ENCODE measurements at regions not wholly inside any gene's neighbourhood (a gene's known extent, or its start where the extent isn't known, plus 50 kb on each side); places are given as distances from the start of the nearest gene placed in this dataset.

GRCh38 chr6:85383042-85383441, 66.8 kb upstream of the NT5E start:
- POLR2A ChIA-PET: interaction anchor here (0.6 kb wide), 1 partner anchor 10 kb away, joined by 3 read pairs; no protein-coding TSS in a partner anchor
- DNase-seq (ENCODE audit: low read depth): no peak
- CTCF ChIA-PET: interaction anchor here (1.4 kb wide), 1 partner anchor 12 kb away, joined by 5 read pairs; no protein-coding TSS in a partner anchor
- no peaks in the 10 kb centered on the region for H3K36me3 ChIP-seq (ENCODE audit: control insufficient read depth, insufficient read depth, low read length)
- H3K27me3 ChIP-seq (ENCODE audit: control insufficient read depth, insufficient read depth, low read length): no peaks in the 10 kb centered on the region
- no peak overlapping the region for H3K4me3 ChIP-seq (ENCODE audit: low read depth, low read length)
- TF ChIP-seq, protein P1, sequence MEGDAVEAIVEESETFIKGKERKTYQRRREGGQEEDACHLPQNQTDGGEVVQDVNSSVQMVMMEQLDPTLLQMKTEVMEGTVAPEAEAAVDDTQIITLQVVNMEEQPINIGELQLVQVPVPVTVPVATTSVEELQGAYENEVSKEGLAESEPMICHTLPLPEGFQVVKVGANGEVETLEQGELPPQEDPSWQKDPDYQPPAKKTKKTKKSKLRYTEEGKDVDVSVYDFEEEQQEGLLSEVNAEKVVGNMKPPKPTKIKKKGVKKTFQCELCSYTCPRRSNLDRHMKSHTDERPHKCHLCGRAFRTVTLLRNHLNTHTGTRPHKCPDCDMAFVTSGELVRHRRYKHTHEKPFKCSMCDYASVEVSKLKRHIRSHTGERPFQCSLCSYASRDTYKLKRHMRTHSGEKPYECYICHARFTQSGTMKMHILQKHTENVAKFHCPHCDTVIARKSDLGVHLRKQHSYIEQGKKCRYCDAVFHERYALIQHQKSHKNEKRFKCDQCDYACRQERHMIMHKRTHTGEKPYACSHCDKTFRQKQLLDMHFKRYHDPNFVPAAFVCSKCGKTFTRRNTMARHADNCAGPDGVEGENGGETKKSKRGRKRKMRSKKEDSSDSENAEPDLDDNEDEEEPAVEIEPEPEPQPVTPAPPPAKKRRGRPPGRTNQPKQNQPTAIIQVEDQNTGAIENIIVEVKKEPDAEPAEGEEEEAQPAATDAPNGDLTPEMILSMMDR (IDR thresholded peaks at IDR 0.05; ENCODE audit: insufficient read depth, low read depth, low read length): no peak

DNA sequence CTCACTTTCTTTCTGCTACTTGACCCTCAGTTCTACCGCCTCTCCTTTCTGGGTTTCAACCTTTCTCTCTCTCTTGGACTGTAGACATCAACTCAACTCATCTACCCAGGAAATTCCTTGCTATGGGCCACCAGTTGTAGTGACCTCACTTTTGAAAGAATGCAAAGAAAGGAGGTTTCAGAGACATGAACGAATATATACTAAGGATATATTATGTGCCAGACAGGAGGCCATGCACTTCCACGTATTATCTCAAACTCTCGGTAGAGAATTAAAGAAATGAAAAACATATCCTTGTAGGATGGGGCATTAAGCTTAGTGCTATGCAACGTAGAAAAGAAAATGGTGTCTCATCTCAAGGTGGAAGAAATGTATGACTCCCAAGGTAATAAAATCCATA, 67.3 kb upstream of the NT5E start:
- TF ChIP-seq, protein P1 (IDR thresholded peaks at IDR 0.05; ENCODE audit: insufficient read depth, low read depth, low read length): no peak
- POLR2A ChIA-PET: no interaction called here
- H3K27me3 ChIP-seq (ENCODE audit: control insufficient read depth, insufficient read depth, low read length): no peaks in the 10 kb centered on the region
- no peak overlapping the region for H3K4me3 ChIP-seq (ENCODE audit: low read depth, low read length)
- H3K36me3 ChIP-seq (ENCODE audit: control insufficient read depth, insufficient read depth, low read length): no peaks in the 10 kb centered on the region
- no peak for DNase-seq (ENCODE audit: low read depth)
- CTCF ChIA-PET: interaction anchor here (1.4 kb wide), 1 partner anchor 13 kb away, joined by 5 read pairs; no protein-coding TSS in a partner anchor

DNA sequence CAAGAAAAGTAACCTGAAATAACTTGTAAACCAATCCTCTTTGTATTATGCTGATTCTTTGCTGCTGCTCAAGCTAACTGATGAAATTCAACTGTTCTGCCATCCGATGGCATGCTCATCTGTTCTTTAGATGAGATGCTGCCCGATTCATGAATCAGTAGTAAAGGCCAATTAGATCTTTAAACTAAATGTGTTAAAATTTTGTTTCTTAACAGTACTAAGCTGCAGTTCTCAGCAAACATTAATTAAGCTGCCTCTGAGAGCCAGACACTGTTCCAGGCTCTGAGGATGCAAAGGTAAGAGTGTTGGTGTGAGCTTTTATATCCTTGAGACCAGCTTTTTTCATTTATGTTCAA, 77.0 kb upstream of the NT5E start:
- H3K4me3 ChIP-seq (ENCODE audit: low read depth, low read length): no peak overlapping the region
- no peak for DNase-seq (ENCODE audit: low read depth)
- TF ChIP-seq, protein P1 (IDR thresholded peaks at IDR 0.05; ENCODE audit: insufficient read depth, low read depth, low read length): no peak
- H3K36me3 ChIP-seq (ENCODE audit: control insufficient read depth, insufficient read depth, low read length): no peaks in the 10 kb centered on the region
- CTCF ChIA-PET: interaction anchor here (0.6 to 1.1 kb wide), 3 partner anchors 17 to 269 kb away, joined by 3 read pairs; partner anchors contain the start of gene SYNCRIP
- H3K27me3 ChIP-seq (ENCODE audit: control insufficient read depth, insufficient read depth, low read length): no peaks in the 10 kb centered on the region
- POLR2A ChIA-PET: interaction anchor here (0.8 kb wide), 1 partner anchor 10 kb away, joined by 3 read pairs; no protein-coding TSS in a partner anchor

DNA sequence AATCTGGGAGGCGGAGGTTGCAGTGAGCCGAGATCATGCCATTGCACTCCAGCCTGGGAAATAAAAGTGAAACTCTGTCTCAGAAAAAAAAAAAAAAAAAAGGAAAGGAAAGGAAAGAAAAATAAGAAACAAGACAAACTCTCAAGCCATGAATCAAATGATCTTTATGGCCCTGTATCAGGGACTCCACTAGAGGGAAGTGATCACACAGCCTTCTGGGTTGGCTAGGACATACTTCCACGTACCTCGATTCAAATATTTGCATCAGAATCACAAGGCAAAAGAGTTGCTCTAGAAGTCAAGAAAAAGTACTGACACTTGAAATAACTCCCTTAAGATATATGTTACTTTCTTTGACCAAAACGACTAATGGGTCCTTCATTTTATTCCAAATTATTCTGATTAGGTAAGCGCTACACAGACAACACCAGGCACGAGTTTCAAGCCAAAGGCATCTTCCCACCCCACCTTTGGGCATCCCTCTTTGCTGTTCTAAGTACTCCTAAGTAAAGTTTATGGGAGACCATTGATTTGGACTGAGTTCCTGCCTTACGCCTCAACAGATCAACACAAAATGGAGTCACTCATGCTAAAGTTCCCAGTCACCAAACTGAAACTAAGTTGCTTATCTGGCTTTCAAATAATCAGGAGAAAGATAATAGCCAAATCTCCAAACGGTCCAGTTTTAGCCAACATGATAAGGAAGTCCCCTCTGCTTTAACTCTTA, 77.5 kb upstream of the NT5E start:
- DNase-seq (ENCODE audit: low read depth): no peak
- POLR2A ChIA-PET: interaction anchor here (0.8 kb wide), 1 partner anchor 11 kb away, joined by 3 read pairs; no protein-coding TSS in a partner anchor
- Histone ChIP-seq H3K4me3 (ENCODE audit: low read depth, low read length) (no peak overlapping the region), H3K36me3 (ENCODE audit: control insufficient read depth, insufficient read depth, low read length) (no peaks in the 10 kb centered on the region), H3K27me3 (ENCODE audit: control insufficient read depth, insufficient read depth, low read length) (no peaks in the 10 kb centered on the region)
- CTCF ChIA-PET: interaction anchor here (0.6 to 1.1 kb wide), 3 partner anchors 18 to 270 kb away, joined by 3 read pairs; partner anchors contain the start of gene SYNCRIP
- TF ChIP-seq, protein P1 (IDR thresholded peaks at IDR 0.05; ENCODE audit: insufficient read depth, low read depth, low read length): no peak

GRCh38 chr6:85368631-85369030, 81.3 kb upstream of the NT5E start:
- Histone ChIP-seq H3K27me3 (ENCODE audit: control insufficient read depth, insufficient read depth, low read length) (no peaks in the 10 kb centered on the region), H3K4me3 (ENCODE audit: low read depth, low read length) (no peak overlapping the region), H3K36me3 (ENCODE audit: control insufficient read depth, insufficient read depth, low read length) (no peaks in the 10 kb centered on the region)
- TF ChIP-seq, protein P1 (IDR thresholded peaks at IDR 0.05; ENCODE audit: insufficient read depth, low read depth, low read length): no peak
- POLR2A ChIA-PET: no interaction called here
- no peak for DNase-seq (ENCODE audit: low read depth)
- CTCF ChIA-PET: no interaction called here

Data from BJ (cell line).